ENCODE measurements at regions not wholly inside any gene's neighbourhood (a gene's known extent, or its start where the extent isn't known, plus 50 kb on each side); places are given as distances from the start of the nearest gene placed in this dataset.

DNA sequence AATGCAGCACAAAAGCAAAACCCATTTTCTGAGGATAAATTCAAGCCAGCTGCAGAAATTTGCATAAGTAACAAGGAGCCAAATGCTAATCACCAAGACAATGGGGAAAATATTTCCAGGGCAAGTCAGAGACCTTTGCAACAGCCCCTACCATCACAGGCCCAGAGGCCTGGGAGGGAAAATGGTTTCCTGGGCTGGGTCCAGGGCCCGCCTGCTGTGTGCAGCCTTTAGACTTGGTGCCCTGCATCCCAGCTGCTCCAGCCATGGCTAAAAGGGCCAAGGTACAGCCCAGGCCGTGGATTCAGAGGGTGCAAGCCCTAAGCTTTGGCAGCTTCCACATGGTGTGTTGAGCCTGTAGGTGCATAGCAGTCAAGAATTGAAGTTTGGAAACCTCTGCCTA lies 309.5 kb upstream of the SGCG start (continued):
- no peak for TF ChIP-seq ZBTB33 (CRISPR knock-in tag; IDR thresholded peaks at IDR 0.05)
- TF ChIP-seq, protein P1, sequence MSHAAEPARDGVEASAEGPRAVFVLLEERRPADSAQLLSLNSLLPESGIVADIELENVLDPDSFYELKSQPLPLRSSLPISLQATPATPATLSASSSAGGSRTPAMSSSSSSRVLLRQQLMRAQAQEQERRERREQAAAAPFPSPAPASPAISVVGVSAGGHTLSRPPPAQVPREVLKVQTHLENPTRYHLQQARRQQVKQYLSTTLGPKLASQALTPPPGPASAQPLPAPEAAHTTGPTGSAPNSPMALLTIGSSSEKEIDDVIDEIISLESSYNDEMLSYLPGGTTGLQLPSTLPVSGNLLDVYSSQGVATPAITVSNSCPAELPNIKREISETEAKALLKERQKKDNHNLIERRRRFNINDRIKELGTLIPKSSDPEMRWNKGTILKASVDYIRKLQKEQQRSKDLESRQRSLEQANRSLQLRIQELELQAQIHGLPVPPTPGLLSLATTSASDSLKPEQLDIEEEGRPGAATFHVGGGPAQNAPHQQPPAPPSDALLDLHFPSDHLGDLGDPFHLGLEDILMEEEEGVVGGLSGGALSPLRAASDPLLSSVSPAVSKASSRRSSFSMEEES (CRISPR knock-in tag; IDR thresholded peaks at IDR 0.05): no peak
- no peak for TF ChIP-seq HIVEP1 (CRISPR knock-in tag; IDR thresholded peaks at IDR 0.05)
- no peak for TF ChIP-seq ATF4 (CRISPR knock-in tag; IDR thresholded peaks at IDR 0.05)
- TF ChIP-seq POU5F1 (IDR thresholded peaks at IDR 0.05; ENCODE audit: borderline replicate concordance, low read depth, low read length, partially characterized antibody): no peak
- no peak for TF ChIP-seq ETS1 (conservative IDR thresholded peaks at IDR 0.05; ENCODE audit: control insufficient read depth, low read depth, low read length)
- no peak for TF ChIP-seq ARID4B (CRISPR knock-in tag; IDR thresholded peaks at IDR 0.05)
- TF ChIP-seq ZNF146 (CRISPR knock-in tag; IDR thresholded peaks at IDR 0.05; ENCODE audit: unreplicated experiment): no peak
- no peak for TF ChIP-seq CBX2 (IDR thresholded peaks at IDR 0.05; ENCODE audit: insufficient read depth, low read length, poor library complexity, severe bottlenecking)
- no peak for TF ChIP-seq POLR3G (IDR thresholded peaks at IDR 0.05; ENCODE audit: extremely low read depth, insufficient read length, insufficient replicate concordance)
- no peak for TF ChIP-seq ZNF408 (CRISPR knock-in tag; IDR thresholded peaks at IDR 0.05; ENCODE audit: low read depth)
- TF ChIP-seq ZBTB1 (CRISPR knock-in tag; IDR thresholded peaks at IDR 0.05; ENCODE audit: borderline replicate concordance, low read depth): no peak
